ENCODE measurements at regions not wholly inside any gene's neighbourhood (a gene's known extent, or its start where the extent isn't known, plus 50 kb on each side); places are given as distances from the start of the nearest gene placed in this dataset.

- no peak for TF ChIP-seq CTCF (IDR thresholded peaks at IDR 0.05)
- TF ChIP-seq POLR2A (IDR thresholded peaks at IDR 0.05), result no peak
Observed at GRCh38 chr21:35274923-35275322, 225.8 kb upstream of the RUNX1 start.
